ENCODE measurements at regions not wholly inside any gene's neighbourhood (a gene's known extent, or its start where the extent isn't known, plus 50 kb on each side); places are given as distances from the start of the nearest gene placed in this dataset.

DNA sequence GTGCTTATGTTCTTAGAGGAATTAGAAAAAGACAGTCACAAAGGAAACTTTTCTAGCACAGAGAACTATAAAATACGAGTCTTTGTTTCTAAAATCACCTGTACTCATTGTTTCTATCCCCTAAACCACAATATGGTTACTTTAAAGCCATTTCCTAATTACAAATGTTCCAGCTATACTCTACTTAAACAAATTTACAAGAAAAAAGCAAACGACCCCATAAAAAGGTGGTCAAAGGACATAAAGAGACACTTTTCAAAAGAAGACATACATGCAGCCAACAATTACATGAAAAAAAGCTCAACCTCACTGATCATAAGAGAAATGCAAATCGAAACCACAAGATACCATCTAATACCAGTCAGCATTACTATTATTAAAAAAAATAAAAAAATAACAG lies 447.3 kb downstream of the RAB28 start:
- no peak for DNase-seq

GRCh38 chr4:13032936-13033335 lies 451.2 kb downstream of the RAB28 start:
- DNase-seq = no peak

- DNase-seq = no peak
Measured at GRCh38 chr4:13024147-13025105, 459.7 kb downstream of the RAB28 start.

- DNase-seq = no peak
Measured at GRCh38 chr4:13007802-13008470, 476.2 kb downstream of the RAB28 start.

- DNase-seq = no peak
Measured at GRCh38 chr4:12993923-12994322, 490.2 kb downstream of the RAB28 start.

DNA sequence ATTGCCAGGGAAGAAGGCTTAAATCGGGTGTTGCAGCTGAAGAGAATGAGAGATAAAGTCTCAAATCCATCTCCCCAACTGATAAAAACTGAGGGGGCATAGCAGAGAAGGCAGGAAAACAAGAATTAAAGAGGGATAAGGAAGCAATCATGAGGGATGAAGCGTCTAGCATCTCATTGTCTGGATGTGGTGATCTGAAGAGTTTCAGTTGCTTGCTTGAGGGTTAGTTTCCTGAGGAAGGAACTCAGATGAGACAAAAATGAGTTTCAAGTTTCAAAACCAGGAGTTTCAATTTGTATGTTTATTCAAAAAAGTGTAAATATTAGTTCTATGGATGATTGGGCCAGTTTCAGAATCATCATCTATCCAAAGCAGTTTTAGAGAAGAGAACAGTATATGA lies 496.9 kb downstream of the RAB28 start:
- no peak for DNase-seq

DNA sequence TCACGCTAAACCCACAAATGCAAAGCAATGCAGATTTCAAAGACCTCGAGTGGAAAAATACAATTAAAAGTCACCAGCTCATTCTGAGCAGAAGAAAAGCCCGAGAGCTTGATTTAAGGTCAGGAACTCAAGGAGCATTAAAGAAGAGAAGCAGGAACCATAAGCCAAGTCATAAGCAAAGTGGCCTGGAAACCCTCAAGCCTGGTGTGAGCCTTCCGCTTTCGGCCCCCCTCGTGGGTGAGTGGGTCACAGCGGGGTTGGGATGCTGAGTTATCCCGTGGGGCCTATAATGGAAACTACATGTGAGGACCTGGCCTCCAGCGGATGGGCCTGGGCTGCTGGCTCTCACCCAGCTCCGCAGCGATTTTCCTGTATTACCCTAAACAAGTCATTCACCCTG lies 504.3 kb downstream of the RAB28 start:
- DNase-seq = no peak

GRCh38 chr4:12978310-12978709 lies 505.8 kb downstream of the RAB28 start:
- DNase-seq = no peak

DNA sequence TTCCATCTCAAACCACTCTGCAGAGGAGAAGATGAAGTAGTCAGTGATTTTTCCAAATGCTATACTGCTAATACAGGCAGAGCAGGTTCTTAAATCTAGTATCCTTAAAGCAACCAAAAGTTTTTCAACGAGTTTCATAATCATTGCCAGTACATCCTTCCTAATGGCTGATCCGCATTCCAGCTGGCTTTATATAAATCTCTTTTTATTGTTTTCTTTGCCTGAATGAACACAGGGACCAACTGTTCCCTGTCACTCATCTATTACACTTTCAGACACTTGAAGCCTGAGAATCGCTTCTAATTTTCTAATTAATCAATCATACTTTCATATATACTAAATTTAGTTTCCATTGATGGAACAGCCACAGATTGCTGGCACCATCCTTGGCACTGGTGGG lies 508.6 kb downstream of the RAB28 start:
- no peak for DNase-seq

DNA sequence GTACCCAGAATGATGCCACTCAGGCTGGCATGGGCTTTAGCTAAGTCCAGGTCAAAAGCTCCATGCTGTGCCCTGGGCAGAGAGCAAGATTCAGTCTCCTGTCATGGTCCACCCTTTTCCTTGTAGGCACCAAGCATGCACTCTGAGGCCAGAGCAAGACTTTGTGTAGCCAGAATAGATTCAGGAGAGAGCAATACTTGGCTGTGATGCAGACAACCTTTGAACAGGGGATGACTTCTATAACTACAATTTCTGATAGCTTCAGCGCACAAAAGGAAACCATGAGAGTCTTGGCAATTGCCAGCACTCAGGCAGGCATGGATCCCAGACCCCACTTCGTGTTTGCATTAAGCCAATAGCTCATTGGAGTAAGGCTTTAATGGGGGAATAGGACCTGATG lies 510.6 kb downstream of the RAB28 start:
- DNase-seq = no peak

- no peak for DNase-seq
Measured at GRCh38 chr4:12968345-12968744, 515.8 kb downstream of the RAB28 start.

- no peak for DNase-seq
Measured at GRCh38 chr4:12966726-12967125, 517.4 kb downstream of the RAB28 start.

DNA sequence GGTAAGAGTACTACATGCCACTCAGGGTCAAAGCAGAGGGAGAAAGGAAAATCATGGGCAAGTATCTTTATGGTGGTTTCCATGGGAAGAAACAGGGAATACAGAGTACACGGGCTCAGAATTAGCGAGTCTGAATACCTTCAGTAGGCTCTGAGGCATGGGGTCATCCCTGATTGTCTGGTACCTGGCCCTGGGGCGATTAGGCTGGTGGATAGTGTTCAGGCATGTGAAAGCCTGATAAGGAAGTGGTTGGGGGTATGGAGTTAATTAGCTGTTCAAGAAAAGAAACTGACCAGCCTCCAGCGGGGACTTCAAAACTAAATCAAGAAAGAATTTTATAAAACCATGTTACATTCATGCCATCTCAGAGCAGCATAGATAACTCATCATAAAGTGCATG lies 518.8 kb downstream of the RAB28 start:
- DNase-seq = peak; percentile 57

DNA sequence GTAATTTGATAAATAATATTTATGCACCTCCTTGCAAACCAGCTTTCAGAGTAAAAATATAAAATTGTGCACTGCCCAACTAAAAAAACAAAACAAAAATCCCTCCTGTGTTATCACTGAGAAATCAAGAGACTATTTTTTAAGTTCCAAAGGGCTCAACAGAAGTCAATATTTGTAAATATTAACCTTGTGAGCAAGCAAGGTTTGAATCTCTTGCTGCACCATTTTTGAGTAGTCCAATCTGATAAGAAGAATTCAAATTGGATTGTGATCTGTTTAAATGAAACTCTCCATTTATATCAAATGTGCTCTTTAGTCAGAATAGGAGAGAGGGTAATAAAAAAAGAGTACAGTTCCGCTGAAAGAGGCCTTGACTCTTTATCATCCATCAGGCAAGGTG lies 520.2 kb downstream of the RAB28 start:
- DNase-seq = no peak

DNA sequence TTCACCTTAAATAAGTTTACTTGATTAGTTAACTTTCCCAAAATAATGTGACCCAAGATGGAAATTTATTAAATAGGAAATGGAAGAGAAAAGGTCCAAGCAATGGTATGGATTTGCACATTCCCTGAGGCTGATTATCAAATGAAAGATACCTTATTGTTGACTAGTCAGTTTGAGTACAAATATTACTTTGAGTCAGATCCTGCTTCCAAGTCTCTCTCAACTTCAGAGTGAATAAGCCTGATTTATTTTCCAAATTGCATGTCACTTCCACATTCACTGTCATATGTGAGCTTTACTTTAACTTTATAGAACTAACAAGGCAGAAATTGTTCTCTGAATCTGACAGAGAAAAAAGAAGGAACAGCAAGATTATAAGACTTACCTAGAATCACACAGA lies 520.8 kb downstream of the RAB28 start:
- DNase-seq = no peak

- DNase-seq = no peak
Measured at GRCh38 chr4:12961713-12962112, 522.4 kb downstream of the RAB28 start.

- DNase-seq = no peak
Measured at GRCh38 chr4:12958436-12958835, 525.7 kb downstream of the RAB28 start.

DNA sequence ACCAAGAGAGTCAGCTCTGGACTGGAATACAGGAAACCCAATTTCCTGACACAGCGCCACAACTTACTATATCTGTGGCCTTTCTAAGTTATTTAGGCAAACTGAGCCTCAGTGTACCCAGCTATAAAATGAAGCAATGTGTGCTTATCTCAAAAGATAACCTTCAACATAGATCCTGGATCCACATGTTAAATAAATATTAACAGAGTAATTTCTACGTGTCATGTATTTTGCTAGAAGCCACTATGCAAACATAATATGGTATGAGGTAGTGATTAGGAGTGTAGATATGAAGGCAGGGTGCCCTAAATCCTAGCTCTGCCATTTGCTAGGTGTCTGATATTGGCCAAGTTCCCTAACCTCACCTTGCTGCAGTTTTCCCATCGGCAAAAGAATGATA lies 527.0 kb downstream of the RAB28 start:
- DNase-seq = no peak

GRCh38 chr4:12956026-12956425 lies 528.1 kb downstream of the RAB28 start:
- no peak for DNase-seq

- no peak for DNase-seq
Measured at GRCh38 chr4:12949719-12950490, 534.2 kb downstream of the RAB28 start.

- peak; percentile 74 for DNase-seq
Measured at GRCh38 chr4:12943069-12943468, 541.1 kb downstream of the RAB28 start.

- DNase-seq = no peak
Measured at GRCh38 chr4:12933760-12934221, 550.3 kb downstream of the RAB28 start.

GRCh38 chr4:12932203-12932788 lies 551.8 kb downstream of the RAB28 start:
- DNase-seq = no peak

All from OCI-M1 (cell line).